PFSK-1 (cell line): ENCODE measurements at regions not wholly inside any gene's neighbourhood (a gene's known extent, or its start where the extent isn't known, plus 50 kb on each side); places are given as distances from the start of the nearest gene placed in this dataset.

ENCODE experiments used
- POLR2AphosphoS5 ChIP-seq: IDR thresholded peaks from 2 replicates; pipeline ENCODE4 v1.6.1; 2012; ENCODE audit warnings: low read depth, mild to moderate bottlenecking, control low read depth, low read length, moderate library complexity
- REST ChIP-seq, 2 experiments: IDR thresholded peaks; 2 replicates each; pipeline versions ENCODE4 v1.6.1 to v1.8.0; 2011 to 2012; ENCODE audit warnings: low read depth in 2 of 2, low read length in 2 of 2, control low read depth in 1 of 2, inconsistent platforms in 1 of 2, mild to moderate bottlenecking in 1 of 2, moderate library complexity in 1 of 2; ENCODE audit not compliant: insufficient read depth in 1 of 2
- SIN3A ChIP-seq: IDR thresholded peaks from 2 replicates; pipeline ENCODE4 v1.6.1; 2012; ENCODE audit warnings: mild to moderate bottlenecking, low read length, moderate library complexity, borderline replicate concordance; ENCODE audit not compliant: insufficient read depth
- TAF1 ChIP-seq: IDR thresholded peaks from 2 replicates; pipeline ENCODE4 v1.6.1; 2012; ENCODE audit warnings: low read length, control low read depth, borderline replicate concordance; ENCODE audit not compliant: insufficient read depth

- TF ChIP-seq POLR2AphosphoS5 (no peak), TAF1 (no peak), REST (IDR thresholded peaks at IDR 0.05; ENCODE audit: insufficient read depth in 1 of 2, low read depth in 2 of 2, low read length in 2 of 2) (no peak), SIN3A (no peak)
Measured at GRCh38 chr22:48310740-48311139, 1516.9 kb downstream of the BRD1 start.
